B cell (primary cell): ENCODE measurements at regions not wholly inside any gene's neighbourhood (a gene's known extent, or its start where the extent isn't known, plus 50 kb on each side); places are given as distances from the start of the nearest gene placed in this dataset.

Experiments
- ATAC-seq: fragments of 200-7000 bp; cut with Tn5 transposase; one replicate; pipeline ENCODE4 v1.10.0; 2021; ENCODE audit warnings: low read depth, mild to moderate bottlenecking, moderate number of reproducible peaks, moderate library complexity
- CTCF ChIA-PET: fragments of 350-600 bp; sonication (Branson Sonifier 250); formaldehyde crosslinking; loops from one replicate; lab custom pipeline; 2021; ENCODE audit warnings: antibody characterized with exemption, inconsistent platforms; lab: Charles Lee
- POLR2A ChIA-PET: fragments of 350-600 bp; sonication (Branson Sonifier 250); formaldehyde crosslinking; loops from one replicate; lab custom pipeline; 2021; ENCODE audit warnings: antibody characterized with exemption; lab: Charles Lee
- DNase-seq: peaks from one replicate; pipeline ENCODE4 v3.0.0; 2013
- H2AFZ ChIP-seq: 2 replicates; pipeline ENCODE4 v1.6.1; 2012; ENCODE audit warnings: mild to moderate bottlenecking, low read depth, low read length; ENCODE audit not compliant: insufficient read depth, poor library complexity, severe bottlenecking
- H3K27ac ChIP-seq, 2 donors: 1 replicate in 1 of 2; 2 replicates in 1 of 2; pipeline ENCODE4 v1.5.1; 2012 to 2013; ENCODE audit warnings: low read length in 2 of 2, mild to moderate bottlenecking in 2 of 2, moderate library complexity in 1 of 2
- H3K27me3 ChIP-seq, 4 experiments: fragments of 200-600 bp in 1 of 4; sonication (generic) in 1 of 4; replicated peaks in 1 of 4; 1 replicate in 2 of 4; 2 replicates in 2 of 4; pipeline versions ENCODE4 v1.6.1 to v1.7.0; 2013 to 2016; ENCODE audit warnings: low read length in 3 of 4, mild to moderate bottlenecking in 2 of 4, mixed read lengths in 1 of 4, moderate library complexity in 1 of 4; ENCODE audit not compliant: insufficient read depth in 4 of 4, control insufficient read depth in 3 of 4; ENCODE audit errors: control extremely low read depth in 1 of 4
- H3K36me3 ChIP-seq, 2 experiments: replicated peaks in 1 of 2; 1 replicate in 1 of 2; 2 replicates in 1 of 2; pipeline versions ENCODE4 v1.6.1 to v1.7.1; 2013; ENCODE audit warnings: low read length in 1 of 2; ENCODE audit not compliant: insufficient read depth in 2 of 2, control insufficient read depth in 1 of 2; ENCODE audit errors: control extremely low read depth in 1 of 2, extremely low read depth in 1 of 2
- H3K4me1 ChIP-seq, 2 donors: fragments of 200-600 bp in 1 of 2; sonication (generic) in 1 of 2; 1 replicate in 1 of 2; 2 replicates in 1 of 2; pipeline versions ENCODE4 v1.5.1 to v1.6.1; 2013 to 2017; ENCODE audit warnings: low read length in 2 of 2; ENCODE audit not compliant: control insufficient read depth in 2 of 2, insufficient read depth in 2 of 2
- H3K4me2 ChIP-seq: replicated peaks from 2 replicates; pipeline ENCODE3; 2012; ENCODE audit warnings: mild to moderate bottlenecking, low read depth, low read length; ENCODE audit not compliant: poor library complexity, severe bottlenecking
- H3K4me3 ChIP-seq, 5 experiments: fragments of 200-600 bp in 1 of 5; sonication (generic) in 1 of 5; 1 replicate in 3 of 5; 2 replicates in 2 of 5; pipeline versions ENCODE4 v1.5.1 to v1.7.0; 2011 to 2016; ENCODE audit warnings: low read length in 4 of 5, mild to moderate bottlenecking in 4 of 5, low read depth in 2 of 5, control low read depth in 1 of 5, moderate library complexity in 1 of 5; ENCODE audit not compliant: insufficient read depth in 1 of 5; ENCODE audit errors: control extremely low read depth in 1 of 5, extremely low read depth in 1 of 5
- H3K79me2 ChIP-seq: fragments of 200-600 bp; sonication (generic); one replicate; pipeline ENCODE4 v1.6.0; 2016; ENCODE audit warnings: low read length; ENCODE audit not compliant: control insufficient read depth, insufficient read depth
- H3K9ac ChIP-seq: fragments of 200-600 bp; sonication (generic); 2 replicates; pipeline ENCODE4 v1.6.1; 2017; ENCODE audit warnings: mild to moderate bottlenecking, low read length, moderate library complexity
- H3K9me3 ChIP-seq, 3 donors: one replicate each; pipeline versions ENCODE4 v1.6.1 to v1.7.1; 2013; ENCODE audit warnings: low read length in 2 of 3; ENCODE audit not compliant: control insufficient read depth in 2 of 3, insufficient read depth in 1 of 3; ENCODE audit errors: control extremely low read depth in 1 of 3
- H4K20me1 ChIP-seq: 2 replicates; pipeline ENCODE4 v1.6.0; 2012; ENCODE audit warnings: mild to moderate bottlenecking, low read length; ENCODE audit not compliant: insufficient read depth, control insufficient read depth, poor library complexity, severe bottlenecking
- H3K27ac Mint-ChIP-seq: one replicate; pipeline ENCODE4 v1.8.0; 2021; ENCODE audit warnings: mixed read lengths
- H3K27me3 Mint-ChIP-seq: one replicate; pipeline ENCODE4 v1.8.0; 2021; ENCODE audit warnings: mixed read lengths
- H3K4me1 Mint-ChIP-seq: one replicate; pipeline ENCODE4 v1.8.0; 2021; ENCODE audit warnings: mixed read lengths
- H3K4me3 Mint-ChIP-seq: one replicate; pipeline ENCODE4 v1.8.0; 2021; ENCODE audit warnings: mixed read lengths
- H3K9me3 Mint-ChIP-seq: one replicate; pipeline ENCODE4 v1.8.0; 2022; ENCODE audit warnings: mixed read lengths; ENCODE audit not compliant: insufficient read depth
- EZH2 ChIP-seq: IDR thresholded peaks from 2 replicates; pipeline ENCODE4 v1.6.1; 2012; ENCODE audit warnings: borderline replicate concordance, low read depth, mild to moderate bottlenecking, moderate library complexity, low read length; ENCODE audit not compliant: insufficient read depth, poor library complexity, severe bottlenecking
- WGBS: methylation state at CpG from one replicate; pipeline ENCODE4 v1.1.5; 2013; ENCODE audit warnings: missing lambda C conversion rate; ENCODE audit not compliant: insufficient coverage; 5-methylcytosine and 5-hydroxymethylcytosine counted together
- intact Hi-C: fragments of 100-400 bp; cut with micrococcal nuclease; formaldehyde crosslinking; loops from one replicate; pipeline ENCODE4 v1.10.0; 2022
- TF ChIP-seq, protein P1 (sequence below): fragments of 200-600 bp; IDR thresholded peaks from one replicate; pipeline ENCODE4 v1.8.0; 2022; ENCODE audit warnings: antibody characterized with exemption, mild to moderate bottlenecking

GRCh38 chr6:77548662-77549366 lies 85.5 kb upstream of the HTR1B start:
- Mint-ChIP-seq H3K9me3 (no peaks in the 10 kb centered on the region), H3K27me3 (no peaks in the 10 kb centered on the region), H3K27ac (no peak overlapping the region), H3K4me3 (no peak overlapping the region), H3K4me1 (no peaks in the 10 kb centered on the region)
- Histone ChIP-seq H3K9me3 (no peaks in the 10 kb centered on the region), H3K27me3 (no peaks in the 10 kb centered on the region), H2AFZ (no peak overlapping the region), H3K4me2 (no peak overlapping the region), H3K4me3 (no peak overlapping the region), H4K20me1 (no peaks in the 10 kb centered on the region), H3K4me1 (no peaks in the 10 kb centered on the region), H3K9ac (no peak overlapping the region), H3K27ac (no peak overlapping the region), H3K79me2 (no peaks in the 10 kb centered on the region), H3K36me3 (no peaks in the 10 kb centered on the region)
- no peak for DNase-seq
- ChIA-PET CTCF (interaction anchor here (0.6 kb wide), 2 partner anchors 161 to 486 kb away, joined by 3 to 4 read pairs; no protein-coding TSS in a partner anchor), POLR2A (no interaction called here)
- WGBS, result 86% methylated on average over 3 of the region's 6 CpGs
- intact Hi-C loops, result no loop called here
- no peak for ATAC-seq
- TF ChIP-seq, protein P1, sequence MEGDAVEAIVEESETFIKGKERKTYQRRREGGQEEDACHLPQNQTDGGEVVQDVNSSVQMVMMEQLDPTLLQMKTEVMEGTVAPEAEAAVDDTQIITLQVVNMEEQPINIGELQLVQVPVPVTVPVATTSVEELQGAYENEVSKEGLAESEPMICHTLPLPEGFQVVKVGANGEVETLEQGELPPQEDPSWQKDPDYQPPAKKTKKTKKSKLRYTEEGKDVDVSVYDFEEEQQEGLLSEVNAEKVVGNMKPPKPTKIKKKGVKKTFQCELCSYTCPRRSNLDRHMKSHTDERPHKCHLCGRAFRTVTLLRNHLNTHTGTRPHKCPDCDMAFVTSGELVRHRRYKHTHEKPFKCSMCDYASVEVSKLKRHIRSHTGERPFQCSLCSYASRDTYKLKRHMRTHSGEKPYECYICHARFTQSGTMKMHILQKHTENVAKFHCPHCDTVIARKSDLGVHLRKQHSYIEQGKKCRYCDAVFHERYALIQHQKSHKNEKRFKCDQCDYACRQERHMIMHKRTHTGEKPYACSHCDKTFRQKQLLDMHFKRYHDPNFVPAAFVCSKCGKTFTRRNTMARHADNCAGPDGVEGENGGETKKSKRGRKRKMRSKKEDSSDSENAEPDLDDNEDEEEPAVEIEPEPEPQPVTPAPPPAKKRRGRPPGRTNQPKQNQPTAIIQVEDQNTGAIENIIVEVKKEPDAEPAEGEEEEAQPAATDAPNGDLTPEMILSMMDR, result no peak
- TF ChIP-seq EZH2, result no peak

- Histone ChIP-seq H3K4me3 (no peak overlapping the region), H3K27ac (no peak overlapping the region), H3K4me2 (no peak overlapping the region), H3K36me3 (no peaks in the 10 kb centered on the region), H3K9ac (no peak overlapping the region), H4K20me1 (no peaks in the 10 kb centered on the region), H3K4me1 (no peaks in the 10 kb centered on the region), H3K27me3 (no peaks in the 10 kb centered on the region), H3K79me2 (no peaks in the 10 kb centered on the region), H3K9me3 (no peaks in the 10 kb centered on the region), H2AFZ (no peak overlapping the region)
- DNase-seq (no peak), ATAC-seq (no peak)
- ChIA-PET CTCF (no interaction called here), POLR2A (no interaction called here)
- Mint-ChIP-seq H3K27ac (no peak overlapping the region), H3K4me1 (no peaks in the 10 kb centered on the region), H3K4me3 (no peak overlapping the region), H3K9me3 (no peaks in the 10 kb centered on the region), H3K27me3 (no peaks in the 10 kb centered on the region)
- TF ChIP-seq, protein P1, result no peak
- no peak for TF ChIP-seq EZH2
- intact Hi-C loops, result no loop called here
Observed at GRCh38 chr6:77551135-77551534, 87.8 kb upstream of the HTR1B start.
